Esophagus (tissue), 2 donors: ENCODE measurements at regions not wholly inside any gene's neighbourhood (a gene's known extent, or its start where the extent isn't known, plus 50 kb on each side); places are given as distances from the start of the nearest gene placed in this dataset.

ENCODE experiments used
- H3K27ac ChIP-seq, 2 donors: one replicate each; pipeline ENCODE4 v1.5.1; 2013; ENCODE audit warnings: low read depth in 2 of 2, mild to moderate bottlenecking in 2 of 2, inconsistent platforms in 1 of 2, low read length in 1 of 2, moderate library complexity in 1 of 2
- H3K27me3 ChIP-seq, 2 donors: one replicate each; pipeline ENCODE4 v1.6.1; 2013; ENCODE audit warnings: low read length in 2 of 2, control low read depth in 1 of 2, mild to moderate bottlenecking in 1 of 2; ENCODE audit not compliant: insufficient read depth in 2 of 2, control insufficient read depth in 1 of 2
- H3K36me3 ChIP-seq, 2 donors: one replicate each; pipeline ENCODE4 v1.6.1; 2013; ENCODE audit warnings: low read length in 1 of 2; ENCODE audit not compliant: control insufficient read depth in 2 of 2, insufficient read depth in 2 of 2
- H3K4me1 ChIP-seq, 2 donors: one replicate each; pipeline ENCODE4 v1.6.1; 2013; ENCODE audit warnings: low read length in 1 of 2; ENCODE audit not compliant: control insufficient read depth in 2 of 2, insufficient read depth in 2 of 2
- H3K4me3 ChIP-seq, 2 donors: one replicate each; pipeline ENCODE4 v1.5.1; 2013; ENCODE audit warnings: low read length in 2 of 2, mild to moderate bottlenecking in 2 of 2, low read depth in 1 of 2, moderate library complexity in 1 of 2
- H3K9me3 ChIP-seq, 2 donors: one replicate each; pipeline ENCODE4 v1.6.1; 2013; ENCODE audit warnings: mild to moderate bottlenecking in 2 of 2, low read depth in 1 of 2, low read length in 1 of 2, moderate library complexity in 1 of 2; ENCODE audit not compliant: control insufficient read depth in 2 of 2, insufficient read depth in 1 of 2
- WGBS, 2 donors: extraction: QIAGEN DNeasy Blood & Tissue Kit; methylation state at CpG; one replicate each; pipeline ENCODE4 v1.1.7; 2013; 5-methylcytosine and 5-hydroxymethylcytosine counted together
- donor health status: healthy with polysubstance abuse.
- donor health status: Bipolar disorder and iron deficiency.

- no peaks in the 10 kb centered on the region for H3K36me3 ChIP-seq
- no peak overlapping the region for H3K4me3 ChIP-seq
- H3K4me1 ChIP-seq: no peaks in the 10 kb centered on the region
- H3K27me3 ChIP-seq: no peaks in the 10 kb centered on the region
- no peaks in the 10 kb centered on the region for H3K9me3 ChIP-seq
- H3K27ac ChIP-seq: no peak overlapping the region
Observed at GRCh38 chr1:73654714-73655113, 543.3 kb downstream of the LRRIQ3 start.

- Histone ChIP-seq H3K27me3 (no peaks in the 10 kb centered on the region), H3K4me1 (no peaks in the 10 kb centered on the region), H3K4me3 (no peak overlapping the region), H3K27ac (no peak overlapping the region), H3K36me3 (no peaks in the 10 kb centered on the region), H3K9me3 (no peaks in the 10 kb centered on the region)
Observed at GRCh38 chr1:73644198-73644597, 553.8 kb downstream of the LRRIQ3 start.

GRCh38 chr1:73639494-73639893 lies 558.5 kb downstream of the LRRIQ3 start:
- no peak overlapping the region for H3K4me3 ChIP-seq
- WGBS, 2 donors: 74 to 84% methylated on average over 5 of the region's 5 CpGs
- H3K27ac ChIP-seq: no peak overlapping the region
- H3K36me3 ChIP-seq: no peaks in the 10 kb centered on the region
- no peaks in the 10 kb centered on the region for H3K4me1 ChIP-seq
- H3K9me3 ChIP-seq: no peaks in the 10 kb centered on the region
- no peaks in the 10 kb centered on the region for H3K27me3 ChIP-seq

- Histone ChIP-seq H3K4me3 (no peak overlapping the region), H3K27me3 (no peaks in the 10 kb centered on the region), H3K36me3 (no peaks in the 10 kb centered on the region), H3K9me3 (no peaks in the 10 kb centered on the region), H3K4me1 (no peaks in the 10 kb centered on the region), H3K27ac (no peak overlapping the region)
- WGBS, 2 donors: 70 to 77% methylated on average over 2 of the region's 2 CpGs
Observed at GRCh38 chr1:73637264-73637663, 560.7 kb downstream of the LRRIQ3 start.

GRCh38 chr1:73635021-73635420 lies 563.0 kb downstream of the LRRIQ3 start:
- 65 to 71% methylated on average over 3 of the region's 3 CpGs for WGBS, 2 donors
- Histone ChIP-seq H3K4me3 (no peak overlapping the region), H3K9me3 (no peaks in the 10 kb centered on the region), H3K27ac (no peak overlapping the region), H3K27me3 (no peaks in the 10 kb centered on the region), H3K4me1 (no peaks in the 10 kb centered on the region), H3K36me3 (no peaks in the 10 kb centered on the region)

GRCh38 chr1:73627723-73628122 lies 570.3 kb downstream of the LRRIQ3 start:
- Histone ChIP-seq H3K4me3 (no peak overlapping the region), H3K36me3 (no peaks in the 10 kb centered on the region), H3K4me1 (no peaks in the 10 kb centered on the region), H3K27me3 (no peaks in the 10 kb centered on the region), H3K27ac (no peak overlapping the region), H3K9me3 (no peaks in the 10 kb centered on the region)

- 40 to 53% methylated on average over 1 of the region's 1 CpG for WGBS, 2 donors
- Histone ChIP-seq H3K27me3 (no peaks in the 10 kb centered on the region), H3K4me1 (no peaks in the 10 kb centered on the region), H3K4me3 (no peak overlapping the region), H3K27ac (no peak overlapping the region), H3K9me3 (no peaks in the 10 kb centered on the region), H3K36me3 (no peaks in the 10 kb centered on the region)
Observed at GRCh38 chr1:73626326-73626725, 571.6 kb downstream of the LRRIQ3 start.

- Histone ChIP-seq H3K4me3 (no peak overlapping the region), H3K4me1 (no peaks in the 10 kb centered on the region), H3K27me3 (no peaks in the 10 kb centered on the region), H3K36me3 (no peaks in the 10 kb centered on the region), H3K27ac (no peak overlapping the region), H3K9me3 (no peaks in the 10 kb centered on the region)
- WGBS, 2 donors: 24 to 56% methylated on average over 1 of the region's 1 CpG
Observed at GRCh38 chr1:73623946-73624345, 574.0 kb downstream of the LRRIQ3 start.

GRCh38 chr1:73617145-73617544 lies 580.8 kb downstream of the LRRIQ3 start:
- Histone ChIP-seq H3K4me3 (no peak overlapping the region), H3K27ac (no peak overlapping the region), H3K36me3 (no peaks in the 10 kb centered on the region), H3K9me3 (no peaks in the 10 kb centered on the region), H3K4me1 (no peaks in the 10 kb centered on the region), H3K27me3 (no peaks in the 10 kb centered on the region)
- 72 to 77% methylated on average over 4 of the region's 4 CpGs for WGBS, 2 donors

GRCh38 chr1:73611681-73612080 lies 586.3 kb downstream of the LRRIQ3 start:
- Histone ChIP-seq H3K9me3 (no peaks in the 10 kb centered on the region), H3K36me3 (no peaks in the 10 kb centered on the region), H3K27me3 (no peaks in the 10 kb centered on the region), H3K4me3 (no peak overlapping the region), H3K4me1 (no peaks in the 10 kb centered on the region), H3K27ac (no peak overlapping the region)
